Natural killer cell (primary cell): ENCODE measurements at regions not wholly inside any gene's neighbourhood (a gene's known extent, or its start where the extent isn't known, plus 50 kb on each side); places are given as distances from the start of the nearest gene placed in this dataset.
"Not testable (repeated sequence)": the region's sequence is repeated elsewhere in the genome, so short reads cannot be mapped to it uniquely, and the experiment has no call there.

Source experiments
- ATAC-seq, 3 donors: fragments of 150-1000 bp in 2 of 3; fragments of 200-7000 bp in 1 of 3; cut with Tn5 transposase; 1 replicate in 1 of 3; 2 replicates in 2 of 3; pipeline ENCODE4 v1.10.0; 2021; ENCODE audit warnings: mild to moderate bottlenecking in 2 of 3, moderate library complexity in 2 of 3
- DNase-seq, 2 donors: peaks; one replicate each; pipeline versions ENCODE4 v3.0.0 to v3.0.0-alpha.2; 2013 to 2021; ENCODE audit warnings: mixed read lengths in 1 of 2
- H3K27ac ChIP-seq: one replicate; pipeline ENCODE4 v1.5.1; 2013; ENCODE audit warnings: mild to moderate bottlenecking, low read length
- H3K27me3 ChIP-seq: one replicate; pipeline ENCODE4 v1.6.1; 2013; ENCODE audit warnings: low read length; ENCODE audit not compliant: control insufficient read depth, insufficient read depth
- H3K36me3 ChIP-seq: one replicate; pipeline ENCODE4 v1.6.1; 2013; ENCODE audit warnings: low read length; ENCODE audit not compliant: control insufficient read depth, insufficient read depth
- H3K4me1 ChIP-seq: one replicate; pipeline ENCODE4 v1.6.1; 2013; ENCODE audit warnings: low read length; ENCODE audit not compliant: control insufficient read depth, insufficient read depth
- H3K4me3 ChIP-seq: one replicate; pipeline ENCODE4 v1.5.1; 2013; ENCODE audit warnings: low read length
- H3K9me3 ChIP-seq: one replicate; pipeline ENCODE4 v1.6.1; 2013; ENCODE audit warnings: low read length; ENCODE audit not compliant: control insufficient read depth, insufficient read depth
- H3K27ac Mint-ChIP-seq, 2 donors: one replicate each; pipeline ENCODE4 v1.8.0; 2022; ENCODE audit warnings: mild to moderate bottlenecking in 2 of 2, mixed read lengths in 2 of 2, moderate library complexity in 1 of 2
- H3K27me3 Mint-ChIP-seq, 2 donors: one replicate each; pipeline ENCODE4 v1.8.0; 2022; ENCODE audit warnings: low read depth in 2 of 2, mixed read lengths in 2 of 2
- H3K36me3 Mint-ChIP-seq: one replicate; pipeline ENCODE4 v1.8.0; 2022; ENCODE audit warnings: mixed read lengths
- H3K4me1 Mint-ChIP-seq, 2 donors: one replicate each; pipeline ENCODE4 v1.8.0; 2022; ENCODE audit warnings: mixed read lengths in 2 of 2
- H3K4me3 Mint-ChIP-seq: one replicate; pipeline ENCODE4 v1.8.0; 2022; ENCODE audit warnings: mild to moderate bottlenecking, moderate library complexity, mixed read lengths
- H3K9me3 Mint-ChIP-seq, 2 donors: one replicate each; pipeline ENCODE4 v1.8.0; 2022; ENCODE audit warnings: mixed read lengths in 2 of 2
- WGBS: methylation state at CpG from one replicate; pipeline ENCODE4 v1.1.7; 2013; ENCODE audit warnings: missing lambda C conversion rate; ENCODE audit not compliant: insufficient coverage; 5-methylcytosine and 5-hydroxymethylcytosine counted together
- intact Hi-C: fragments of 100-400 bp; cut with micrococcal nuclease; formaldehyde crosslinking; loops from one replicate; pipeline ENCODE4 v1.14.2; 2022
- TF ChIP-seq, protein P1 (sequence below): fragments of 200-600 bp; IDR thresholded peaks from one replicate; pipeline ENCODE4 v1.8.0; 2022; ENCODE audit warnings: antibody characterized with exemption

DNA sequence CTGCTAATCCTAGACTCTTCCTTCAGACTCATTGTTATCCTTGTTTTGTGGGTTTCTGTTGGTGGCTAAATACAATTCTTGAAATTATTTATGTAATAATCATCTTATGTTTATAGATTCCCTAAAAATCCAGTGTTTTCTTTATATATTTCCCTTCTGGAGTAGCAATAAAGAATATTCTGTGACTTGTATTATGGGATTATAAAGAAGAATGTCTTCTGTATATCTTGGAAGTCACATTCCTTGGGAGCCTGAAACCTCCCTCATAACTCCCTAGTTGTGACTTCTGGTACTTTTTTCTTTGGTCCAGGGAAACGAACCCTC is 356.1 kb downstream of the TMEM167A start:
- intact Hi-C loops = no loop called here
- no peak overlapping the region for H3K27ac Mint-ChIP-seq
- H3K27me3 ChIP-seq = no peaks in the 10 kb centered on the region

DNA sequence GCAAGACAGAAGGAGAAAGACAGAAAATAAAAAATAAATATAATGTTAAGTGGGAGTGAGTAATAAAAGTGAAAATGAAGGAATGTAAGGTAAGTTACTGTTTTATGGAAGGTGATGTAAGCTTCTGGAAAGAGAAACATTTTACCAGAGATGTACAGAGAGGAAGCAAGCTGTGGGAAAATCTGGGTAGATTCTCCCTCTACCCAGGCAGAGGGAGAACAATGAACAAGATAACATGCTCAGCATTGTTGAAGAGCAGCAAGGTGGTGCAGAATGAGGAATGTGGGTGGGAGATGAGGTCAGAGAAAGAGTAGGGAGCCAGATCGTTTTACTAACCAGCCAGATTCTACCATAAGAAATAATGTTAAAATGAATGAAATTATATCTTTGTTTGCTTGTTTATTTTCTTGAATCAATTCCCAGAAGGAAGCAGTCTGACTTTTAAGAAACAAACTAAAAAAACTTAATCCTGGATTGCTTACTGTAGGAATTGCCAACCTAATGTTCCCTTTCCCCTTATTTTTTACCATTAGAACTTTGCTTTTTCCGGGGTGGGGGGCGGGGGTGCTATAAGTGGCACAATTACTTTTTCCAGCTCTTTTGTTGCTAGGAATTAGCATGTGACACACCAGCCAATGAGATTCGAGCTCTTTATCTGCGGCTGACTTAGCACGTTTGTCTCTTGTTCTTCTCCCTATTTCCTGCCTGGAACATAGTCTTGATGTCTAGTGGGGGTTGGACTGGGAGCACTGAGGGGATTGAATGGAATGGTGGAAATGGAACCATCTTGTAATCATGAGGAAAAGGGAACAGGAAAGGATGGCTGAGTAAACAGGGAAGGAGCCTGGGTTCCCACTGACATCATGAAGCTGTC is 356.7 kb downstream of the TMEM167A start:
- Mint-ChIP-seq H3K4me1 (peaks cover 9 to 19% of the 10 kb centered on the region in 2 donors), H3K9me3 (no peaks in the 10 kb centered on the region), H3K27ac (no peak overlapping the region), H3K36me3 (no peaks in the 10 kb centered on the region), H3K27me3 (no peaks in the 10 kb centered on the region), H3K4me3 (no peak overlapping the region)
- Histone ChIP-seq H3K27me3 (no peaks in the 10 kb centered on the region), H3K27ac (no peak overlapping the region), H3K4me3 (no peak overlapping the region), H3K36me3 (no peaks in the 10 kb centered on the region), H3K9me3 (no peaks in the 10 kb centered on the region), H3K4me1 (no peaks in the 10 kb centered on the region)
- DNase-seq = no peak
- no peak for ATAC-seq
- intact Hi-C loops = no loop called here
- whole genome bisulfite sequencing = 86% methylated on average over 5 of the region's 6 CpGs
- TF ChIP-seq, protein P1, sequence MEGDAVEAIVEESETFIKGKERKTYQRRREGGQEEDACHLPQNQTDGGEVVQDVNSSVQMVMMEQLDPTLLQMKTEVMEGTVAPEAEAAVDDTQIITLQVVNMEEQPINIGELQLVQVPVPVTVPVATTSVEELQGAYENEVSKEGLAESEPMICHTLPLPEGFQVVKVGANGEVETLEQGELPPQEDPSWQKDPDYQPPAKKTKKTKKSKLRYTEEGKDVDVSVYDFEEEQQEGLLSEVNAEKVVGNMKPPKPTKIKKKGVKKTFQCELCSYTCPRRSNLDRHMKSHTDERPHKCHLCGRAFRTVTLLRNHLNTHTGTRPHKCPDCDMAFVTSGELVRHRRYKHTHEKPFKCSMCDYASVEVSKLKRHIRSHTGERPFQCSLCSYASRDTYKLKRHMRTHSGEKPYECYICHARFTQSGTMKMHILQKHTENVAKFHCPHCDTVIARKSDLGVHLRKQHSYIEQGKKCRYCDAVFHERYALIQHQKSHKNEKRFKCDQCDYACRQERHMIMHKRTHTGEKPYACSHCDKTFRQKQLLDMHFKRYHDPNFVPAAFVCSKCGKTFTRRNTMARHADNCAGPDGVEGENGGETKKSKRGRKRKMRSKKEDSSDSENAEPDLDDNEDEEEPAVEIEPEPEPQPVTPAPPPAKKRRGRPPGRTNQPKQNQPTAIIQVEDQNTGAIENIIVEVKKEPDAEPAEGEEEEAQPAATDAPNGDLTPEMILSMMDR = no peak

More for the DNA sequence above, 356.1 kb downstream of the TMEM167A start:
- H3K4me3 Mint-ChIP-seq = no peak overlapping the region
- peaks cover 9 to 19% of the 10 kb centered on the region in 2 donors for H3K4me1 Mint-ChIP-seq
- H3K9me3 ChIP-seq = no peaks in the 10 kb centered on the region
- no peak overlapping the region for H3K4me3 ChIP-seq
- DNase-seq = no peak
- no peaks in the 10 kb centered on the region for H3K27me3 Mint-ChIP-seq
- TF ChIP-seq, protein P1 = no peak
- no peaks in the 10 kb centered on the region for H3K9me3 Mint-ChIP-seq
- no peaks in the 10 kb centered on the region for H3K36me3 ChIP-seq
- H3K36me3 Mint-ChIP-seq = no peaks in the 10 kb centered on the region
- H3K27ac ChIP-seq = no peak overlapping the region
- WGBS = 100% methylated on average over 1 of the region's 1 CpG
- H3K4me1 ChIP-seq = no peaks in the 10 kb centered on the region
- no peak for ATAC-seq

DNA sequence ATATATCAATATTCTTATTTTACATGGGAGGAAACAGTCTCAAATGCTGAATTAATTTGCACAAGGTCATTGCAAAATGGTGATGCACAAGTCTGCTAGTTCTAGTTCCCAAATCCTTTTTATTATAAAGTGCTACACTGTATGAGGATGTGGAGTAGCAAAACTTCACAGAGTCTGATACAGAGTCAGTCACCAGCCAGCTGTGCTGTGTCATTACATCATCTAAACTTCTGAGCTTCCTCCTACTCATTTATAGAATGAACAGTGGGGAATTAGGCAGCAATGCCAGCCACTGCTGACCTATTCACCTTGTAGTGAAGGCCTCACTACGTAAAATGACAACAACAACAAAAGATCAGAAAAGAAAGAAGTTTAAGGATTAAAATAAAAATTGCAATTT is 357.8 kb downstream of the TMEM167A start:
- intact Hi-C loops = no loop called here
- DNase-seq = no peak
- no peaks in the 10 kb centered on the region for H3K9me3 Mint-ChIP-seq
- H3K4me3 Mint-ChIP-seq = no peak overlapping the region
- no peak for ATAC-seq
- no CpG with 5 or more reads among the region's 1 CpG for WGBS
- Histone ChIP-seq H3K27ac (no peak overlapping the region), H3K27me3 (no peaks in the 10 kb centered on the region), H3K36me3 (no peaks in the 10 kb centered on the region), H3K4me3 (no peak overlapping the region), H3K9me3 (no peaks in the 10 kb centered on the region), H3K4me1 (no peaks in the 10 kb centered on the region)
- no peaks in the 10 kb centered on the region for H3K36me3 Mint-ChIP-seq
- no peaks in the 10 kb centered on the region for H3K27me3 Mint-ChIP-seq
- TF ChIP-seq, protein P1 = no peak
- no peak overlapping the region for H3K27ac Mint-ChIP-seq
- peaks cover 9 to 19% of the 10 kb centered on the region in 2 donors for H3K4me1 Mint-ChIP-seq

DNA sequence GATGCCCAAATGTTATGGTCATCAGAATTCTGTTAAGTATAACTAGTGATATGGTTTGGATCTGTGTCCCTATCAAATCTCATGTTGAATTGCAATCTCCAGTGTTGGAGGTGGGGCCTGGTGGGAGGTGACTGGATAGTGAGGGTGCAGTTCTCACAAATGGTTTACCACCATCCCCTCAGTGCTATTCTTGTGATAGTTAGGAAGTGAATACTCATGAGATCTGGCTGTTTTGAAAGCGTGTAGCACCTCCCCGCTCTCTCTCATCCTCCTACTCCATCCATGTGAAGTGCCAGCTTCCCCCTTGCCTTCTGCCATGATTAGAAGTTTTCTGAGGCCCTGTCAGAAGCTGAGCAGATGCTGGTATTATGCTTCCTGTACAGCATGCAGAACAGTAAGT is 359.5 kb downstream of the TMEM167A start:
- peaks cover 4 to 12% of the 10 kb centered on the region in 2 donors for H3K4me1 Mint-ChIP-seq
- intact Hi-C loops = no loop called here
- Histone ChIP-seq H3K27ac (no peak overlapping the region), H3K4me1 (no peaks in the 10 kb centered on the region), H3K27me3 (no peaks in the 10 kb centered on the region), H3K9me3 (no peaks in the 10 kb centered on the region), H3K4me3 (no peak overlapping the region), H3K36me3 (no peaks in the 10 kb centered on the region)
- no peaks in the 10 kb centered on the region for H3K9me3 Mint-ChIP-seq
- WGBS = 63% methylated on average over 2 of the region's 2 CpGs
- no peak overlapping the region for H3K4me3 Mint-ChIP-seq
- H3K27me3 Mint-ChIP-seq = no peaks in the 10 kb centered on the region
- DNase-seq = no peak
- H3K36me3 Mint-ChIP-seq = no peaks in the 10 kb centered on the region
- ATAC-seq = peak in 1 of 3 donors; percentile 52
- TF ChIP-seq, protein P1 = no peak
- no peak overlapping the region for H3K27ac Mint-ChIP-seq

DNA sequence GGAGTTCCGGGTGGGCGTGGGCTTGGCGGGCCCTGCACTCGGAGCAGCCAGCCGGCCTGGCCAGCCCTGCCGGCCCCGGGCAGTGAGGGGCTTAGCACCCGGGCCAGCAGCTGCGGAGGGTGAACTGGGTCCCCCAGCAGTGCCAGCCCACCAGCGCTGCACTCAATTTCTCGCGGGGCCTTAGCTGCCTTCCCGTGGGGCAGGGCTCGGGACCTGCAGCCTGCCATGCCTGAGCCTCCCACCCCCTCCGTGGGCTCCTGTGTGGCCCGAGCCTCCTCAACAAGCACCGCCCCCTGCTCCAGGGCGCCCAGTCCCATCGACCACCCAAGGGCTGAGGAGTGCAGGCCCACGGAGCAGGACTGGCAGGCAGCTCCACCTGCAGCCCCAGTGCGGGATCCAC is 362.5 kb downstream of the TMEM167A start:
- ATAC-seq, H3K9me3 Mint-ChIP-seq, DNase-seq, H3K36me3 ChIP-seq, H3K27ac Mint-ChIP-seq, H3K27ac ChIP-seq, H3K4me3 Mint-ChIP-seq, H3K27me3 Mint-ChIP-seq, H3K4me1 Mint-ChIP-seq, H3K27me3 ChIP-seq, H3K4me3 ChIP-seq, H3K9me3 ChIP-seq, H3K4me1 ChIP-seq, intact Hi-C loops, H3K36me3 Mint-ChIP-seq: not testable (repeated sequence)
- WGBS = 95% methylated on average over 21 of the region's 21 CpGs
